ENCODE measurements at regions not wholly inside any gene's neighbourhood (a gene's known extent, or its start where the extent isn't known, plus 50 kb on each side); places are given as distances from the start of the nearest gene placed in this dataset.

DNA sequence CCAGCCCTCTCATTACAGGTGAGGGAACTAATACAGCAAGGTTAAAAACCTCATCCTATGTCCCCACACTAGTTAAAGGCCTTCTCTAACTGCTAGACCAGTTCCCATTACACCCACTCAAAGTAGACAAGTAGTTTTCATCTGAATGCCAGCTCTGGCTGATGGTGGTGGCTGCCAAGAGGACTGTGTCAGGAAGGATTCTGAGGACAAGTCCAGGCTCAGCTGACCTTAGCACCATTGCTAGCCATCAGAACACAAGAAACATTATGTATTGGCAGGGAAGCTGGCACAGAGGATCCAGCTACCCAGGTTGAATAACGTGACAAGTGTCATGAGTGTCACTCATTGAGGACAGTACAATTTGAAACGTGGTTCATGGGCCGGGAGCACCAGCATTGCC, 163.4 kb downstream of the HSD17B3 start:
- TF ChIP-seq POLR2AphosphoS5 (IDR thresholded peaks at IDR 0.05; ENCODE audit: low read depth) (no peak), EZH2 (IDR thresholded peaks at IDR 0.05; ENCODE audit: low read depth, unreplicated experiment) (no peak), CREB1 (CRISPR knock-in tag; IDR thresholded peaks at IDR 0.05; ENCODE audit: low read depth) (no peak), NANOG (IDR thresholded peaks at IDR 0.05; ENCODE audit: borderline replicate concordance) (no peak), EZH2phosphoT487 (IDR thresholded peaks at IDR 0.05; ENCODE audit: unreplicated experiment) (no peak), STAT1 (IDR thresholded peaks at IDR 0.05; ENCODE audit: unreplicated experiment) (no peak), JUNB (IDR thresholded peaks at IDR 0.05; ENCODE audit: unreplicated experiment) (no peak)
- TF ChIP-seq, protein P1, sequence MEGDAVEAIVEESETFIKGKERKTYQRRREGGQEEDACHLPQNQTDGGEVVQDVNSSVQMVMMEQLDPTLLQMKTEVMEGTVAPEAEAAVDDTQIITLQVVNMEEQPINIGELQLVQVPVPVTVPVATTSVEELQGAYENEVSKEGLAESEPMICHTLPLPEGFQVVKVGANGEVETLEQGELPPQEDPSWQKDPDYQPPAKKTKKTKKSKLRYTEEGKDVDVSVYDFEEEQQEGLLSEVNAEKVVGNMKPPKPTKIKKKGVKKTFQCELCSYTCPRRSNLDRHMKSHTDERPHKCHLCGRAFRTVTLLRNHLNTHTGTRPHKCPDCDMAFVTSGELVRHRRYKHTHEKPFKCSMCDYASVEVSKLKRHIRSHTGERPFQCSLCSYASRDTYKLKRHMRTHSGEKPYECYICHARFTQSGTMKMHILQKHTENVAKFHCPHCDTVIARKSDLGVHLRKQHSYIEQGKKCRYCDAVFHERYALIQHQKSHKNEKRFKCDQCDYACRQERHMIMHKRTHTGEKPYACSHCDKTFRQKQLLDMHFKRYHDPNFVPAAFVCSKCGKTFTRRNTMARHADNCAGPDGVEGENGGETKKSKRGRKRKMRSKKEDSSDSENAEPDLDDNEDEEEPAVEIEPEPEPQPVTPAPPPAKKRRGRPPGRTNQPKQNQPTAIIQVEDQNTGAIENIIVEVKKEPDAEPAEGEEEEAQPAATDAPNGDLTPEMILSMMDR (conservative IDR thresholded peaks at IDR 0.05; ENCODE audit: low read depth in 2 of 2) = no peak
- TF ChIP-seq, protein P2, sequence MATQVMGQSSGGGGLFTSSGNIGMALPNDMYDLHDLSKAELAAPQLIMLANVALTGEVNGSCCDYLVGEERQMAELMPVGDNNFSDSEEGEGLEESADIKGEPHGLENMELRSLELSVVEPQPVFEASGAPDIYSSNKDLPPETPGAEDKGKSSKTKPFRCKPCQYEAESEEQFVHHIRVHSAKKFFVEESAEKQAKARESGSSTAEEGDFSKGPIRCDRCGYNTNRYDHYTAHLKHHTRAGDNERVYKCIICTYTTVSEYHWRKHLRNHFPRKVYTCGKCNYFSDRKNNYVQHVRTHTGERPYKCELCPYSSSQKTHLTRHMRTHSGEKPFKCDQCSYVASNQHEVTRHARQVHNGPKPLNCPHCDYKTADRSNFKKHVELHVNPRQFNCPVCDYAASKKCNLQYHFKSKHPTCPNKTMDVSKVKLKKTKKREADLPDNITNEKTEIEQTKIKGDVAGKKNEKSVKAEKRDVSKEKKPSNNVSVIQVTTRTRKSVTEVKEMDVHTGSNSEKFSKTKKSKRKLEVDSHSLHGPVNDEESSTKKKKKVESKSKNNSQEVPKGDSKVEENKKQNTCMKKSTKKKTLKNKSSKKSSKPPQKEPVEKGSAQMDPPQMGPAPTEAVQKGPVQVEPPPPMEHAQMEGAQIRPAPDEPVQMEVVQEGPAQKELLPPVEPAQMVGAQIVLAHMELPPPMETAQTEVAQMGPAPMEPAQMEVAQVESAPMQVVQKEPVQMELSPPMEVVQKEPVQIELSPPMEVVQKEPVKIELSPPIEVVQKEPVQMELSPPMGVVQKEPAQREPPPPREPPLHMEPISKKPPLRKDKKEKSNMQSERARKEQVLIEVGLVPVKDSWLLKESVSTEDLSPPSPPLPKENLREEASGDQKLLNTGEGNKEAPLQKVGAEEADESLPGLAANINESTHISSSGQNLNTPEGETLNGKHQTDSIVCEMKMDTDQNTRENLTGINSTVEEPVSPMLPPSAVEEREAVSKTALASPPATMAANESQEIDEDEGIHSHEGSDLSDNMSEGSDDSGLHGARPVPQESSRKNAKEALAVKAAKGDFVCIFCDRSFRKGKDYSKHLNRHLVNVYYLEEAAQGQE (IDR thresholded peaks at IDR 0.05; ENCODE audit: unreplicated experiment) = no peak
- TF ChIP-seq, protein P3, sequence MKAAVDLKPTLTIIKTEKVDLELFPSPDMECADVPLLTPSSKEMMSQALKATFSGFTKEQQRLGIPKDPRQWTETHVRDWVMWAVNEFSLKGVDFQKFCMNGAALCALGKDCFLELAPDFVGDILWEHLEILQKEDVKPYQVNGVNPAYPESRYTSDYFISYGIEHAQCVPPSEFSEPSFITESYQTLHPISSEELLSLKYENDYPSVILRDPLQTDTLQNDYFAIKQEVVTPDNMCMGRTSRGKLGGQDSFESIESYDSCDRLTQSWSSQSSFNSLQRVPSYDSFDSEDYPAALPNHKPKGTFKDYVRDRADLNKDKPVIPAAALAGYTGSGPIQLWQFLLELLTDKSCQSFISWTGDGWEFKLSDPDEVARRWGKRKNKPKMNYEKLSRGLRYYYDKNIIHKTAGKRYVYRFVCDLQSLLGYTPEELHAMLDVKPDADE (IDR thresholded peaks at IDR 0.05) = no peak
